Tibial nerve (tissue), 4 donors: ENCODE measurements at regions not wholly inside any gene's neighbourhood (a gene's known extent, or its start where the extent isn't known, plus 50 kb on each side); places are given as distances from the start of the nearest gene placed in this dataset.

Experiments used
- EP300 ChIP-seq, 2 donors: sonication (generic); formaldehyde crosslinking; IDR thresholded peaks; one replicate each; pipeline ENCODE4 v1.6.1; 2017; ENCODE audit warnings: antibody characterized with exemption in 2 of 2, mild to moderate bottlenecking in 1 of 2
- POLR2A ChIP-seq, 2 donors: fragments of 450-650 bp; IDR thresholded peaks; one replicate each; pipeline ENCODE4 v1.6.1; 2017; ENCODE audit warnings: antibody characterized with exemption in 2 of 2, mild to moderate bottlenecking in 2 of 2, moderate library complexity in 2 of 2
- TF ChIP-seq, protein P1 (sequence below), 5 experiments: fragments of 200-600 bp in 3 of 5; fragments of 450-650 bp in 2 of 5; sonication (generic) in 3 of 5; IDR thresholded peaks; one replicate each; pipeline ENCODE4 v1.5.1; 2016 to 2019; ENCODE audit warnings: antibody characterized with exemption in 5 of 5, mild to moderate bottlenecking in 3 of 5, moderate library complexity in 2 of 5

DNA sequence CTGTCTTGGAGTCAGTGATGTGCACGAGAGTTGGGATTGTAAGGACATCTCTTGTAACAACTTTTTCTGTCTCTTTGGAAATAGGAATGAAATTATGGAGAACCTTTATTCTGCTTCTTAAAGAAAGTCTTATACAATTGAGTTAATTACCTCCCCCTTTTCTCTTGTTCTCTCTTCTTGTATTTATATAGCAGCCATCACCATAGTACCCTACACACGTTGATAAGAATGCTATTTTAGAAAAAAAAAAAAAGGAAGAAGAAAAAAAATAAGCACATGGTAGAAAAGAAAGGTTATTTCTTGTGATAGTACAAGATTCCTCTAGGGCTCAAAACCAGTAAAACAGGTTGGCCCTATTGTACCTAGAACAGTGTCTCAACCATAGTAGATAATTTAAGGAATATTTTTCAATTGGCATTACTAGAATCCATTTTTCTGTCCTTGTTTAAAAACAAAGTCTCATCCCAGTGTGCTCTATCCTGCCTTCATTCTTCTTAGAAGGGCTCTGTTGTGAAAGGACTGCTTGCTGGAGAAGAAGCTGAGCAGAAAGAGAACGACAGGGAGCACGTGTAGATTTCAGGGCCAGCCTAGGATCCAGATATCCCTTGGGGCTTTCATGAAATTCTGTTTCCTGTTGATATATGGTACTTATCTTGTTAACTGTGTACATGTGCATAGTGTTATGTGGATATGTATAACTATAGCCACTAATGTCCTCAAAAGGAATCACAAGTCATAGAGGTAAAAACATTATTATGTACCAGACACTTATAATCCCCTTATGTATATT lies 392.3 kb upstream of the MEF2C start:
- TF ChIP-seq, protein P1, sequence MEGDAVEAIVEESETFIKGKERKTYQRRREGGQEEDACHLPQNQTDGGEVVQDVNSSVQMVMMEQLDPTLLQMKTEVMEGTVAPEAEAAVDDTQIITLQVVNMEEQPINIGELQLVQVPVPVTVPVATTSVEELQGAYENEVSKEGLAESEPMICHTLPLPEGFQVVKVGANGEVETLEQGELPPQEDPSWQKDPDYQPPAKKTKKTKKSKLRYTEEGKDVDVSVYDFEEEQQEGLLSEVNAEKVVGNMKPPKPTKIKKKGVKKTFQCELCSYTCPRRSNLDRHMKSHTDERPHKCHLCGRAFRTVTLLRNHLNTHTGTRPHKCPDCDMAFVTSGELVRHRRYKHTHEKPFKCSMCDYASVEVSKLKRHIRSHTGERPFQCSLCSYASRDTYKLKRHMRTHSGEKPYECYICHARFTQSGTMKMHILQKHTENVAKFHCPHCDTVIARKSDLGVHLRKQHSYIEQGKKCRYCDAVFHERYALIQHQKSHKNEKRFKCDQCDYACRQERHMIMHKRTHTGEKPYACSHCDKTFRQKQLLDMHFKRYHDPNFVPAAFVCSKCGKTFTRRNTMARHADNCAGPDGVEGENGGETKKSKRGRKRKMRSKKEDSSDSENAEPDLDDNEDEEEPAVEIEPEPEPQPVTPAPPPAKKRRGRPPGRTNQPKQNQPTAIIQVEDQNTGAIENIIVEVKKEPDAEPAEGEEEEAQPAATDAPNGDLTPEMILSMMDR (IDR thresholded peaks at IDR 0.05) = no peak
- TF ChIP-seq POLR2A (IDR thresholded peaks at IDR 0.05) (no peak), EP300 (IDR thresholded peaks at IDR 0.05) (no peak)
